Activated T-helper 1 cell treated with Interleukin-2 at 50 U/mL for 16 hours (primary cell): ENCODE measurements at regions not wholly inside any gene's neighbourhood (a gene's known extent, or its start where the extent isn't known, plus 50 kb on each side); places are given as distances from the start of the nearest gene placed in this dataset.

ENCODE experiments used
- DNase-seq: peaks from one replicate; pipeline ENCODE4 v3.0.0-alpha.2; 2020; ENCODE audit warnings: low read depth

DNA sequence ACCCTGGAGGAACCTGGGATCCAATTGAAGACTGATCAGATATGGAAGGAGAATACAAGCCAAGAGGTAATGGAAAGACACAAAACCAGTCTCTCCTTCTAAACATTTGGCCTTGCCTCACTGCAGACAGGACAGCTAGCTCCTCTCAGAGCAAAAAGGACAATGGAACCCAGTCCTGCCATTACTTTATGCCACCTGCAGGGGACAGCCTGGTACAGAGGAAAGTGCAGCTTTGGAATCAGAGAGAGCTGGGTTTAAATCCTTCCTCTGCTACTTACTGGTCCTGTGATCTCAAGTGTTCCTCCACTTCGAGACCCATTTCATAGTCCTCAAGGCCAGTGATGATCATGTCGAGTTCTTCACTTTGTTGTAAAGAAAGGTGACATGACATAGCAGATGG is 159.4 kb upstream of the SMAD3 start:
- DNase-seq, result no peak

DNA sequence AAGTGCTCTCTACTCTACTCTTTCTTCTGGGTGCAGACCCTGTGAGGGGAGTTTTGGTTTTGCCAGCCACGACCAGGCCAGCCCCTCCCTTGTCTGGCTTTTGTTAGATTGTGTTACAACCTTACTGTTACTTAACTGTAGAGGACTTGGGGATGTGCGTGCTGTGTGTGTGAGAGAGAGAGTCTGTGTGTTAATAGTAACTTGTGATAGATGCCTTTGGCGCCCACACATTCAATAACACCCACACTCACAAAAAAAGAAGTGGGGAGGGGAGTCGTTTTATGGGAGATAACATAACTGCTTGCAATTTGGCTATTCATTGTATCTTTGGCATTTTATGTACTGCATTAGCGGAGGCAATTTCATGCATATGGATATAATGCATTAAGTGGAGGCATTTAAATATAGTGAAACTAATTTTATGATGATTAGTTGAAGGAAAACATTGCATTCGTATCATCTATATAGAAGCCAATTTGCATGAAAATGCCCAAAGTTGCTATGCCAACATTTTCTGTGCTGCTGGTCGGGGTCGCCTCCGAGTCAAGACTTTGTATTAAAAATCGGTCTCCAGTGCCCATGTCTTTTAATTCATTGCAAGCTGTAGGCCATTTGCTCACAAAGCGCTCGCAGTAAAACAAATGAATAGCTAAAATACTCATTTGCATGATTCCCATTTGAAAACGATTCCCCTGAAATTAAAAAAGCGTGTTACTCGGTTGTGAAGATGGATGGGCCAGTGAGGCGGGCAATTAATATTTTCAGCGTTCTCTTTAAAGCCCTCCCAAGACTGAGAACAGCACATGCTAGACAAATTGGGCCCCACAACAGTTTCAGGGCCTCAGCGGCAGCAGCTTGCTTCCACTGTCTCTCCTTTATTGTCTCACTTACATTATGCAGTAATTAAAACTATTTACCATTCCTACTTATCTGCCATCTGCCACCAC is 158.5 kb upstream of the SMAD3 start:
- no peak for DNase-seq

DNA sequence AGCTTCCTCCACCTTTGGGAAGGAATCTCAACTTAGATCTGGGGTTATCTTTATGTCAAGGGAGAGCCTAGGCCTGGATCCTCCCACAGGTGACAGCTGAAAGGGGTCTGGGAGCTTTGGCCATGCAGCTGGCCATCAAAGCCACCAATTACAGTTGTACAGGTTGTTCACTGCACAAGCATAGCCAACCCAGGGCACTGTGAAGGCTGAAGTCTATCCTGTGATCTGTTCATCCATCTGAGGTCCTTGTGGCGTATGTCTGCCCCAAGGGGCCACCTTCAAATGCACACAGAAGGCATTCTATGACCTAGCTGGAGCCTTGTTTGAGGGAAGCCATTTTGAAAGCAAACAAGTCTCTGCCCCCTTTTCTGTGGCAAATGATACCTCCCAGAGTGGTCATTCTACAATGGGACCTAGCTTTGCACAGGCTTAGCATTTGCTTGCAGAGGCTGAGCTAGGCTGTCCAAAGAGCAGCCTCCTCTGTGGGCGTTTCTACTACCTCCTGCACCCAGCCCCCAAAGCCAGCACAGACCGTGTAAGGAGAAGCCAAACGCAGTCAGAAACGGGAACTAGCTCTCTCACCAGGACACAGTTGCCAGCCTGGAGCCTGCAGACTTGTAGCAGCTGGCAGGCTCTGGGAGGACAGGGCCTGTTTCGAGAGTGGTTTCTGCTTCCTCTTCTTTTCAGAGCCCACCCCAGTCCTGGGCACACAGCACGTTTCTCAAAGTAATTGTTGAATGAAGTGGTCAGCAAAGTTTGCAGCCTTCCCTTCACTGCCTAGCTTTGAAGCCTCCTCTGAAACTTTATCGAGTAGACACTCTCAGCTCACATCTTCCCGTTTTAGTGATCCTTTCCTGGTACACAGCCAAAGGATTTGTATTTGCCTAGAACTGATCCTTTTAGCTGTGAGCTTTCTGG is 157.3 kb upstream of the SMAD3 start:
- no peak for DNase-seq

GRCh38 chr15:66908744-66909095 is 156.7 kb upstream of the SMAD3 start:
- no peak for DNase-seq

DNA sequence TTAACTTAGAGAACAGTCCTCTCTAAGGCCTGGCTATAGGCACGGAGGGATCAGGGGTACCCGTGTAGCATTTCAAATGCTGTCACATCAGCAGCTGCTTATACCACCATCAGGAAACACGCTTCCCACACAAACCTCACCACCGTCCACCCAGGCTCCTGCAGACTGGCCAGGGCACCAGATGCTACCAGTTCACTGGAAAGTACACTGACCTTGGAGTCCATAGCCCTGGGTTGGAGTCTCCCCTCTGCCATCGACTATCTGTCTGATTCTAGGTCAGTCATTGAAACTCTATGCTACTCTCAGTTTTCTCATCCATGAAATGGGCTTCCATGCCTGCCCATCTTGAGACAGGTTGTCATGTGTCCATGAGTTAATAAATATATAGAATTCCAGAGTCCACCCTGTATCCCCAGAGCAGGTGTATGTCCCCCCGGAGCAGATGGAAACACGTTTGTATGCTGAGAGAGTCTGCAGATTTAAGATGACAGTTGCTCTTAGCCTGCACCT is 156.0 kb upstream of the SMAD3 start:
- no peak for DNase-seq

DNA sequence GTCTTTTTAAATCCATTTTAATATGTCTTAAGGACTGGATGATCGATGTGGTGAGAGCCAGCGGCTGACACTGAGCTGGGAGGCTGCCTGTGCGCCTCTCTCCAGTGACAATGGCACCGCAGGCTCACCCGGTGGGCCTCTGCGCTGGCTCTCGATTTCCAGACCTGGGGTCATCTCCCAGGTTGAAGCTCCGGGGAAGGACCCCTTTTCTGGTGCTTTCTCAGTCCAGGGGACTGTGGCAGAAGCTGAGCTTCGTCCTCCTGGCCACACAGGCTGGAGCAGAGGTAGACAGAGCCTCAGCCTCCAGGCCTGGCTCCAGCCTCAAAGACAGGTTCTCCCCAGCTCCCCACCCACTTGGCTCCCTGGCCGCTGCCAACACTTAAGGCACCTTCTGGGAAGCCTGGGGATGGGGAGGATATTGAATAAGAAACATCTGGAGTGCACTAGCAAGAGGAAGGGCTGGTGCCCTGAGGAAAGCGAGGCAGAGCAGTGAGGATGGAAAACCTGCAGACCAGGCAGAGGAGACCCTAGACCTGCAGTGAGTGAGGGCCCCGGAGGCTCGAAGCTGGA is 154.2 kb upstream of the SMAD3 start:
- DNase-seq, result no peak

DNA sequence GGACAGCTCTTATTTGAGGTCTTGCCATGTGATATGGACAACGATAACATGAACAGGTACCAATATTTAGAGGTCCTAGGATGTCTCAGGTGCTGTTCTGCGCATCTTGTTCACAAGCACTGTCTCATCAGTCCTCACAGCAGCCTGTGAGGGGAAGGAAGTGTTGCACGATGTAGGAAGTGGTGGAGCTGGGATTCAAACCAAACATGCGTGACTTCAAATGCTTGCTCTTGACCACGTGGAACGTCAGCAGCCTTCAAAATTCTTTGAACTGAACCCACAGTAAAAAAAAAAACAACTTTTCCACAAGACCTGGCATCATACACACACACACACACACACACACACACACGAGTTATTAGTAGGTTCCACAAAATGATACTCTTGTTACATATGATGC is 153.4 kb upstream of the SMAD3 start:
- DNase-seq, result peak; percentile 24

DNA sequence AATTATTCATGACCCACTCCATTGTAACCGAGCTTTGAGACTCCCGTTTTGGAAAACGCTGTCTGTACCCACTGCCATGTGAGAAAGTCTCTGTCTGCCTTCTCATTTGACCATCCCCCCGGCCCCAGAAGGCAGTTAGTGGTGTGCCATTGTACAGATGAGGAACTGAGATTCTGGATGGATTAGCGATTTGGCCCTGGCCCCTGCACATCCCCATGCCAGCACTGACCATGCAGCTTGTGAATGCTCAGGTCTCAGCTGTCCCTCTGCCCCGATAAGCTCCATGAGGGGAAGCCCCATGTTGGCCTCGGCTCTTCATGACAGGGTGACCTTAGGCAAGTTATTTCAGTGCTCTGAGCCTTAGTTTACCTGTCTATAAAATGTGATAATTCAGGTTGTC is 153.0 kb upstream of the SMAD3 start:
- no peak for DNase-seq

DNA sequence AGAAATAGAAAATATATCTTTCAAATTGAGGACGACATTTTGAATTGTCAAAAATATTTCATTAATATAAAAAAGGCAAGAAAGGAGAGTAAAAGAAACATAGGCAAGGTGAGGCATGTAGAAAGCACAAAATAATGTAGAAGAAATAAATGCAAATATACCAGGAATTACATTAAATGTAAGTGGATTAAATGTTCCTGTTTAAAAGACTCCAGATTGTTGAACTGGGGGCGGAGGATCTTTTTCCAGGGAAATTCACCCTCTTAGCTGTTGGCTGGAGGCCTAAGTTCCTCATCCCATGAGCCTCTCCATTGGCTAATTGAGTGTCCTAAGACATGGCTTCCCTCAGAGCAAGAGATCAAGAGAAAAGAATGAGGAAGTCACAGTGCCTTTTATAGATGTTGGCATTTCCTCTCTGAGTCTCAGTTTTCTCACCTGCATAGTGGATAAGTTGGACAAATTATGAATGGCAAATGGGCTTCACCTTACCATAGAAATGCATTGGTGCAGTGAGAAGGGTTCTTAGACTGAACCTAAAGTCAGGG is 147.4 kb upstream of the SMAD3 start:
- no peak for DNase-seq

DNA sequence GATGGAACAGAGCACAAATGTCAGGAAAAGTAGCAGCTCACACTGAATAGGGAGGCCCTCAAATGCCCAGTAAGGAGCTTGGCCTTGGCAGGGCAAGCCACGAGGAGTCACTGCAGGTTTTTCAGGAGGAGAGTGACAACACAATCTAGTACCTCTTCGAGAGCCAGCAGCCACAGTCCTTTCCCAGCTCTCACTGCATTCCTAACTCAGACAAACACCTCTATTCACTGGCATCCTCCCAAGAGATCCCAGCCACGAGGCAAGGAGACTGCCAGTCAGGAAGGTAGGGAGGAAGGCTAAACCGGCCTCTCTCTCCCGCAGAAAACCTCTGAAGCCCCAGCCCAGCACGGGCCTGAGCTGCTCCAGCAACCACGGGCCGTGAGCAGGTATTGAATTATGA is 146.0 kb upstream of the SMAD3 start:
- DNase-seq, result no peak

- DNase-seq, result no peak
Measured at GRCh38 chr15:66921319-66921915, 144.0 kb upstream of the SMAD3 start.

DNA sequence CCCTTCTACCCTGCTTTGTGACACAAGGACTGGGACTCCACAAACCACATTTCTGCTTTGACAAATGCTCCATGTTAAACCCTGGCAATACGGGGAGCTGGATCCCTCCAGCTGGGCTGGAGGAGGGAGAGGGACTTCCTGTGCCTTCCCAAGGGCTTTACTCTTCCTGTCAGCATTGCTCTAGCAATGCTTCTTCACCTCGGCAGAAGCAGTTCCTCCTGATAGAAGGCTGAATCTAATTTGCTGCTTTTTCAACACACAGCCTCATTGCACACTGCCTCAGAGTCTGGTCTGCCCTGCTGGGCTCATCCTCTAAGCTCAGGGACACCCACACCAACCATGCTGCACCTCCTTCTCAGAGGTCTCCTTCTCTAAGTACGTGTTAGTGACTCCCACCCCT is 142.8 kb upstream of the SMAD3 start:
- DNase-seq, result no peak

DNA sequence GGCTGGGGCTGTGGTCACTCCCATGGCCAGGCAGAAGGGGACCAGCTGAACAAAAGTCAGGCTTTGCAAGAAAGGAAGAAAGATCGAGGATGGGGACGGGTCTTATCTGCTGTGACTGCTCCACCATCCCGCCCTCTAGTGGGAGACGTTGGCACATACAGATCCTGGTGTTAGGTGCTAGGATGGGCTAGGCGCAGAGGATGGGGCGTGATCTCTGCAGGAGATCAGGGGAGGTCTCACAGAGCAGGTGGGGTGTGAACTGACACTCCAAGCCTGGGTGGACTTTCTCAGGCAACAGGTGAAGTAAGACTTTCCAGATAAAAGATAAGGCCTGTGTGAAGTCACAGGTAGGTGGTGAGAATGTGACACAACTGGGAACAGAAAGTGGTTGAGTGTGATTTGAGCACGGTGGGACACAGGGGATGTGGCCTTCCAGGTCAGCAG is 141.9 kb upstream of the SMAD3 start:
- DNase-seq, result no peak

DNA sequence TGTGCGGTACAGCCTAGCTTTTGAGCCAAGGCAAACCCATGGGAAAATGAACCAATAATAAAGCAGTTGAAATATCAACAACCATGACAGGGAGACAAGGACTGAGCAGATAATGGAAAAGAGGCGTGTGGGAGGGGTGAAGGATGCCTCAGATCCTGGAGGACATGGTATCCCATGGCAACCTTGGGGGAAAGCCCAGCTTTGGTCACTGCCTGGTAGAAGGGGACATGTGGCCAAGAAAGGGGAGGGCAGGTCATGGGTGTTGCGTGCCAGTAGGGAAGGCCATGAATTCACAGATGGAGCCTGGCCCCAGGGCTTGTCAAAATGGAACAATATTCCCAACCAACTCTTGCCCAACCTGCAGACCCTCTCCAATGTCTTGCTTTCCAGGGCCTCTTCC is 140.5 kb upstream of the SMAD3 start:
- DNase-seq, result no peak

GRCh38 chr15:66925721-66926120 is 139.7 kb upstream of the SMAD3 start:
- no peak for DNase-seq

GRCh38 chr15:66927201-66928077 is 138.0 kb upstream of the SMAD3 start:
- no peak for DNase-seq

- DNase-seq, result no peak
Measured at GRCh38 chr15:66928101-66928500, 137.3 kb upstream of the SMAD3 start.

- no peak for DNase-seq
Measured at GRCh38 chr15:66928784-66929183, 136.6 kb upstream of the SMAD3 start.

DNA sequence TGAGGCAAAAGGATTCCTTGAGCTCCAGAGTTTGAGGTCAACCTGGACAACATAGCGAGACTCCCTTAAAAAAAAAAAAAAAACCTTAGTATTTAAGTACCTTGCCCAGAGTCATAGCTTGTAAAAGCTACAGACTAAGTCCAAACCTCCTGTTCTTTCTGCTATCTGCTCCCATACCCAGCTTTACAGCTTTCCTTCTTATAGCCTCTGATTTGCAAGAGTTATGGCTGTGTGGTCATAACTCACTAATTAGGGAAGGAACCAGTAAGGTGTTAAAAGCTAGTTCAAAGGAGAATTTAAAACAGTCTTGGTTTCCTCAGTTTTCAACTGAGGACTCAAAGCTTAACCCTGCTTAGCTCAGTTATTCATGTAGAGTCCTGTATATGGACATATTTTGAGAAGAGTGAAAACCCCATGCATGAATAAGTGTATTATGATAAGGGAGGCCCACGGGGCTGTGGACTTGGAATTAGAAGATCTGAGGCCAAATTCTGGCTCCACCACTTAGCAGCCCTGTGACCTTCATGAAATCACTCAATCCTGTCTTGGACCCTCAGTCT is 135.5 kb upstream of the SMAD3 start:
- no peak for DNase-seq
